Stimulated activated CD8-positive, alpha-beta memory T cell treated with anti-CD3 and anti-CD28 coated beads, Interleukin-12 subunit alpha, Interleukin-12 subunit beta, amount 100 ng/mL, for 24 hours (primary cell): ENCODE measurements at regions not wholly inside any gene's neighbourhood (a gene's known extent, or its start where the extent isn't known, plus 50 kb on each side); places are given as distances from the start of the nearest gene placed in this dataset.
"Not testable (repeated sequence)": the region's sequence is repeated elsewhere in the genome, so short reads cannot be mapped to it uniquely, and the experiment has no call there.

ENCODE experiments used
- DNase-seq: peaks from one replicate; pipeline ENCODE4 v3.0.0-alpha.2; 2020; ENCODE audit errors: extremely low read depth

DNA sequence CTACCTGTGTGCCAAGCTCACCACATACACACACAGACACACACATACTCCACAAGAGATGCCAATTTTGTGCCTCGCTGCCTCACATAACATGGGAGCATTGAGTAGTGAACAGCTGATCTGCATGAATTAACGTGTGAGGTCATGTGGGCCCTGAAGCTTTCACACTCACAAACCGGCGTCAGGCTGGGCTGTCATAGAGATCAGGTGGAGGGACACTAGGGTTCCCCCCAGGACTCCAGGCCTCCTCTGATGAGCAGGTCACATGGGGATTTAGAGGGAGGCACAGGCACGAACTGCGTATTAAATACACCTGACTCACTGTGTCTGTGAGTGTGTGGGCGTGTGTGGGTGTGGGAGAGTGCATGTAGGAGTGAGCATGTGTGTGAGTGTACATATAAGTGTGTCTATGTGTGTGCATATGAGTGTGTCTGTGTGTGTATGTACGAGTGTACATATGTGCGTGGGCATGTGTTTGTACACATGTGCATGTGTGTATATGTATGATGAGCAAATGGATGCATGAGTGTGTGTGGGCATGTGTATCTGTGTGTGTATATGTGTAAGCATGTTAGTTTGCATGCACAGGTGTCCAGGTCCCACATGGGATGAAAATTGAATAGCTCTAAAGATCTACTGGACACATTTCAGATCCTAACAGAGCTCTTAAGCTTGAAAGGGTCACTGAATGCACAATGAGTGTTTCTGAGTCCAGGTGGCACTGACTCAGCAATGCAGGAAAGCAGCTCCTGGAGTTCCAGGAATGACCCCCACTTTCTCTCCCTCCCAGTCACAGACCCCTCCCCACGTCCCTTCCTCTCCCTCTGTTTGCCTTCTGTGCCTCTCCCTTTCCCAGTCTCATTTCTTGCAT lies 336.6 kb downstream of the PREX1 start:
- DNase-seq, result no peak

DNA sequence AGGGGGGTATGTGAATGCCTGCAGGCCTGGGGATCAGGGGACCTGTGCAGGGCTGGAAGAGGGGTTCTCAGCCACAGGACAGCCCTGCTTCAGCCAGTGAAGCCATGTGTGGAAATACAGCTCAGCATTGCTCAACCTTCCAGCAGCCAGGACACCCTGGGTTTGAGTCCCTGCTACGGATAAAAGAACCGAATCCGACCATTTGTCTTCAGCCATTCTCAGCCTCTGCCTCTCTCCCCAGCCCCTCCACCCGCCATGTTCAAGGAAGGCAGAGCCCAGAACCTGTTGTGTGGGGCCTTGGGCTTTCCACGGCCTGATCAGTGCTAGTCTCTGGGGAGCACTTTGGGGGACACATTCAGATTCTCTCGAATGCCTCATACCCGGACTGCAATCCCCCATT lies 337.5 kb downstream of the PREX1 start:
- DNase-seq, result not testable (repeated sequence)

GRCh38 chr20:48489656-48490055 lies 338.1 kb downstream of the PREX1 start:
- no peak for DNase-seq

DNA sequence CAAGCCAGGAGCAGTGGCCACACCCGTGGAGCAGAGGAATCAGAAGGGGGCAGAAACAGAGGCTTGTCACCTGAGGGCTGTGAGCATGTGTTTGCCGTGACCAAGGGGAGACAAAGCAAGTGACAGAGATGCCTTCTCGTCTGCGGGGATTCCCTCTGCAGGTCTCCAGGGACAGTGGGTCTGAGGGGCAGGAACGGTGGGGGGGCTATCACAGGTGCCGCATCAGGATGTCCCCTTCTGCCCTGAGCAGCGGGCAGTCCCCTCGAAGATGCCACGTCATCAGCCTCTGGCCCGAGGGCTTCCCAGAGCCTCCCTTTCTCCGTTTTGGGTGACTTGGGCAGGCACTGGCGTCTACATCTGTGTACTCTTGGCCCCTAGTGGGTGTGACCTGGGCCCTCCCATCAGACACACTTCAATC lies 338.7 kb downstream of the PREX1 start:
- no peak for DNase-seq

GRCh38 chr20:48488334-48489034 lies 339.3 kb downstream of the PREX1 start:
- DNase-seq, result not testable (repeated sequence)

GRCh38 chr20:48486065-48486464 lies 341.7 kb downstream of the PREX1 start:
- DNase-seq, result no peak

- not testable (repeated sequence) for DNase-seq
These were observed 342.6 kb downstream of the PREX1 start for GRCh38 chr20:48485153-48485552.

DNA sequence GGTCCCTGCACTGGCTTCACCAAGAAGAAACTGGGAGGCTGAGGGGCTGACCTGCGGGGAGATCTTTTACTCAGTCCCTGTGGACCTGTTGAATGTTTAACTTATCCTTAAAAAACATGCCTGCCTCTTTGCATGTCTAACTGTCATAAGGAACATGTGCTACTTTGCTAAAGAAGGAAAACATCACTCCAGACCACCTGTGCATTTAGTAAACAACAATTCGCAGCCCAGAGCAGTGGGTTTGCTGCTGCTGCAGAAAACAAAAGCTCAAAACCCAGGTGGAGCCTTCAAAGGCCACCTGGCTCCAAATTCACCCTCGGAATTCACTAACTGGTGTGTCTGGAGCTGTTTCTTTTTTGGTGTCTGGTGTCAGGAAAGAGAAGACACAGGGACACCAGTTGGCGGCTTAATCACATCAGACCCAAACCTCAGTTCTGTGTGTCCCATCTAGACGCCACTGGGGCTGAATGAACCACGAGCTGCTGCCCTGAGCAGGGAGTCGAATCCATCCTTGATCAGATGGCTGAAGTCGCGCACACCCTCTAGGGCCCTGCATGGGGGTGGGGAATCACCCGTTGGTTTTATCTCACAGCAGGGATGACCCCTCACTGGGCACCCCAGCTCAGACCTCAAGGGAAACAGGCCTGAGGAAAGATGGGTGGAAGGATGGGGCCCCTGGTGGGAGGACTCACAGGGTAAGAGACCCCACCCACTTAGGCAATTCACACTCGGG lies 344.3 kb downstream of the PREX1 start:
- DNase-seq, result no peak

- DNase-seq, result no peak
These were observed 345.0 kb downstream of the PREX1 start for GRCh38 chr20:48482790-48483189.

GRCh38 chr20:48480216-48480772 lies 347.5 kb downstream of the PREX1 start:
- DNase-seq, result no peak

GRCh38 chr20:48478806-48479585 lies 348.8 kb downstream of the PREX1 start:
- DNase-seq, result no peak

DNA sequence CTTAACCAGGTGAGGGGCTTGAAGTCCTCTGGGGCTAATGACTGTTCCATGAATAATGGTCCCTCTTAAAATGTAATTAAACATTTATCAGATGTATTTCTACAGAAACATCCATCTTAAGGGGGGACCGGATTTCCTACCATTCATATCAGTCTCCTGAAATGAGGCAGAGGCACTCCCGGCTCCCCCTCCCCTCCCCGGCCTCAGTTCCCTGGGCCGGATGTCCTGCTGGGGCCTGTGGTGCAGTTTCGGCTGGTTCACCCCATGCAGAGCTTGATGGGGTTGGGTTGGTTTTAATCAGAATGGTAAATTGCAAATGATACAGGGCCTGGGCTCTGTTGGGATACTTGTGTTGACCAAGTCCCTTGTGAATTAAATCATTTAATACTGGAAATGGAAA lies 349.4 kb downstream of the PREX1 start:
- no peak for DNase-seq

DNA sequence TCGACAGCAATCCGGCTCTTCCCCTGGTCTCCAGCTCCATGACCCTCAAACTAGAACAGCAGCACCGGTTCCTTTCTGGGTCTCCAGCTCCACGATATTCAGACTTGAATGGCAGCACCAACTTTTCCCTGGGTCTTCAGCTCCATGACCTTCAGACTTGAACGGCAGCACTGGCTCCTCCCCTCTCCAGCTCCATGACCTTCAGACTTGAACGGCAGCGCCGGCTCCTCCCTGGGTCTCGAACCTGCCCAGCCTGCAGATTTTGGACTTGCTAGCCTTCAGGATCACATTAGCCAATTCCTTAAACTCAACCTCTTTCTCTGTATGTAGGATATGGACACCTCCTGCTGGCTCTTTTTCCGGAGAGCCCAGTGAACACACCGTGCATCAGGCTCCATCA lies 350.9 kb downstream of the PREX1 start:
- no peak for DNase-seq

DNA sequence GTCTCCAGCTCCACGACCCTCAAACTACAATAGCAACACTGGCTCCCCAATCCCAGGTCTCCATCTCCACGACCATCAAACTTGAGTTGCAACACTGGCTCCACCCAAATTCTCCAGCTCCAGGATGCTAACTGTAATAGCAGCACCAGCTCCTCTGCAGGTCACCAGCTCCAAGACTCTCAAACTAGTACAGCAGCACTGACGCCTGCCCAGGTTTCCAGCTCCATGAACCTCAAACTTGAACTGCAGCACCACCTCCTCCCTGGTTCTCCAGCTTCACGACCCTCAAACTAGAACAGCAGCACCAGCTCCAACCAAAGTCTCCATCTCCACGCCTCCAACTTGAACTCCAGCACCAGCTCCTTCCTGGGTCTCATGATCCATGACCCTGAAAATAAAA lies 353.8 kb downstream of the PREX1 start:
- no peak for DNase-seq

- no peak for DNase-seq
These were observed 355.9 kb downstream of the PREX1 start for GRCh38 chr20:48471759-48472408.

GRCh38 chr20:48471176-48471575 lies 356.6 kb downstream of the PREX1 start:
- DNase-seq, result no peak

GRCh38 chr20:48470141-48470540 lies 357.7 kb downstream of the PREX1 start:
- no peak for DNase-seq

DNA sequence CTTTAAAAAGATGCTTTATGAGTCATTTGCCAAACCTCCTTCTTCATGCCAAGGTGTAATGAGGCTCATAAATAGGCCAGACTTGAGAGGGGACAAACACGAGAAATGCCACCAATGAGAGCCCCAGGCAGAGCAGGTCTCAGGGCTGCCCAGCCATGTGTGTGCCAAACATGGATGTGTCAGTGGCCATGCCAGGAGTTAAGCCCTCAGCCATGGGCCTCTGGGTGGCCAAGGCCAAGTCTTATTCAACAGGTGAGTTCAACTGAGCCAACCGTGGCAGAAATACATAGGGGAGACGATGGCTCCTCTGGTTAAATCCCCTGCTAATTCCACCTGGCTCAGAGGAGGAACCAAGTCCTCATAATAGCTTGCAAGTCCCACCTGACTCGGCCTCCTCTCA lies 358.8 kb downstream of the PREX1 start:
- DNase-seq, result no peak

GRCh38 chr20:48468571-48468970 lies 359.2 kb downstream of the PREX1 start:
- DNase-seq, result no peak

DNA sequence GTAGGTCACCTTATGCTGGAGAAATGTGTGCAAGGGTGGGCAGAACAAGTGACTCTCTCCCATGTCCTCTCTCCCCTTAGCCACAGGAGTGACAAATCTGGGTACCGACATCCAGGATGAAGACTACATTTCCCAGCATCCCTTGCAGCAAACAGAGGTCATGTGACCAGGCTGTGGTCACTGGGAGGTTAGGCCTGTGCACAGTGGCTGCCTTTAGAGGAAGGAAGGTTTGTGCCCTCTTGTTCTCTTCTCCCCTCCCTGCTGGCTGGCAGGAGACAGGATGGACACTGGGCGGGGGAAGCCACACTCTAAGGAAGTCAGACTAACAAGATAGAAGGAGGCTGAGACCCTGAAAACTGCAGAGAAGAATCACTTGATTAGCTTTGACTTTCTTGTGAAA lies 360.2 kb downstream of the PREX1 start:
- no peak for DNase-seq

- no peak for DNase-seq
These were observed 362.5 kb downstream of the PREX1 start for GRCh38 chr20:48465271-48465670.
